H1 (cell line): ENCODE measurements at regions not wholly inside any gene's neighbourhood (a gene's known extent, or its start where the extent isn't known, plus 50 kb on each side); places are given as distances from the start of the nearest gene placed in this dataset.
"Not testable (repeated sequence)": the region's sequence is repeated elsewhere in the genome, so short reads cannot be mapped to it uniquely, and the experiment has no call there.

Experiments used
- CTCF ChIA-PET: fragments of 300-600 bp; sonication (Branson Sonifier 250); formaldehyde crosslinking; loops from one replicate; lab custom pipeline; 2021; ENCODE audit not compliant: partially characterized antibody; lab: Charles Lee
- POLR2A ChIA-PET: fragments of 300-600 bp; sonication (Branson Sonifier 250); formaldehyde crosslinking; loops from one replicate; lab custom pipeline; 2021; ENCODE audit warnings: inconsistent platforms; ENCODE audit not compliant: partially characterized antibody; lab: Charles Lee
- DNase-seq, 2 experiments: peaks; one replicate each; pipeline versions ENCODE4 v3.0.0 to v3.0.0-alpha.2; 2010 to 2022; ENCODE audit warnings: low spot score in 2 of 2, low read depth in 1 of 2, mixed read lengths in 1 of 2
- FAIRE-seq: peaks from 2 replicates; lab custom pipeline; 2011; peaks lifted over from hg19 to GRCh38; lab: Jason Lieb, UNC
- H2AFZ ChIP-seq: 2 replicates; pipeline ENCODE4 v1.8.1; 2012; ENCODE audit warnings: low read length, inconsistent platforms
- H2AK5ac ChIP-seq: 2 replicates; pipeline ENCODE4 v1.6.1; 2013; ENCODE audit warnings: low read depth, low read length
- H2BK120ac ChIP-seq: replicated peaks from 2 replicates; pipeline ENCODE3; 2013; ENCODE audit warnings: low read depth, low read length, inconsistent platforms
- H2BK12ac ChIP-seq: 2 replicates; pipeline ENCODE4 v1.6.1; 2013; ENCODE audit warnings: low read depth, low read length
- H2BK15ac ChIP-seq: 2 replicates; pipeline ENCODE4 v1.6.1; 2013; ENCODE audit warnings: low read length
- H2BK20ac ChIP-seq: 2 replicates; pipeline ENCODE4 v1.6.1; 2013; ENCODE audit warnings: low read length
- H2BK5ac ChIP-seq: 2 replicates; pipeline ENCODE4 v1.6.1; 2013; ENCODE audit warnings: low read depth, low read length
- H3K14ac ChIP-seq: 2 replicates; pipeline ENCODE4 v1.6.1; 2013; ENCODE audit warnings: inconsistent platforms; ENCODE audit not compliant: insufficient read length
- H3K18ac ChIP-seq: 2 replicates; pipeline ENCODE4 v1.6.1; 2013; ENCODE audit warnings: low read length; ENCODE audit errors: extremely low read depth
- H3K23ac ChIP-seq: 2 replicates; pipeline ENCODE4 v1.6.1; 2013; ENCODE audit warnings: inconsistent platforms; ENCODE audit not compliant: insufficient read length
- H3K23me2 ChIP-seq: 2 replicates; pipeline ENCODE4 v1.6.1; 2013; ENCODE audit warnings: low read depth, low read length
- H3K27ac ChIP-seq: 2 replicates; pipeline ENCODE4 v1.6.1; 2011; ENCODE audit warnings: low read depth, low read length, inconsistent platforms
- H3K27me3 ChIP-seq, 4 experiments: replicated peaks in 1 of 4; 1 replicate in 1 of 4; 2 replicates in 3 of 4; pipeline versions ENCODE4 v1.6.1 to v1.8.1; 2011 to 2013; ENCODE audit warnings: low read length in 3 of 4, mild to moderate bottlenecking in 3 of 4, inconsistent platforms in 2 of 4, mixed read lengths in 2 of 4, moderate library complexity in 1 of 4; ENCODE audit not compliant: control insufficient read depth in 3 of 4, insufficient read depth in 3 of 4; ENCODE audit errors: extremely low read depth in 1 of 4
- H3K36me3 ChIP-seq, 4 experiments: 2 replicates each; pipeline versions ENCODE4 v1.6.1 to v1.8.1; 2011 to 2013; ENCODE audit warnings: mild to moderate bottlenecking in 4 of 4, low read length in 3 of 4, moderate library complexity in 2 of 4, control low read depth in 1 of 4, inconsistent platforms in 1 of 4; ENCODE audit not compliant: insufficient read depth in 4 of 4, control insufficient read depth in 2 of 4
- H3K4ac ChIP-seq: replicated peaks from 2 replicates; pipeline ENCODE3; 2013; ENCODE audit warnings: low read length, low read depth, mixed read lengths, inconsistent platforms; ENCODE audit not compliant: insufficient read length
- H3K4me1 ChIP-seq, 4 experiments: replicated peaks in 1 of 4; 1 replicate in 1 of 4; 2 replicates in 3 of 4; pipeline versions ENCODE4 v1.6.1 to v1.8.1; 2011 to 2013; ENCODE audit warnings: low read length in 3 of 4, inconsistent platforms in 2 of 4, mixed read lengths in 1 of 4; ENCODE audit not compliant: insufficient read depth in 4 of 4, control insufficient read depth in 3 of 4
- H3K4me2 ChIP-seq, 2 experiments: 2 replicates each; pipeline versions ENCODE4 v1.6.1 to v1.8.1; 2011 to 2013; ENCODE audit warnings: low read depth in 2 of 2, low read length in 2 of 2, control low read depth in 1 of 2, inconsistent platforms in 1 of 2, mild to moderate bottlenecking in 1 of 2; ENCODE audit not compliant: insufficient read depth in 1 of 2
- H3K4me3 ChIP-seq, 4 experiments: fragments of 200-600, 300-600 bp in 1 of 4; sonication (generic), shearing (Covaris generic), sonication (Bioruptor Twin) in 1 of 4; 2 replicates each; pipeline versions ENCODE4 v1.5.1 to v1.8.1; 2011 to 2016; ENCODE audit warnings: low read length in 4 of 4, low read depth in 3 of 4, control low read depth in 2 of 4, inconsistent platforms in 2 of 4, mild to moderate bottlenecking in 2 of 4, mixed read lengths in 1 of 4, moderate library complexity in 1 of 4; ENCODE audit not compliant: insufficient read depth in 2 of 4; ENCODE audit errors: extremely low read depth in 1 of 4
- H3K56ac ChIP-seq: replicated peaks from 2 replicates; pipeline ENCODE3; 2013; ENCODE audit warnings: low read depth, mild to moderate bottlenecking, mixed read lengths, low read length, inconsistent platforms; ENCODE audit not compliant: insufficient read length
- H3K79me1 ChIP-seq: 2 replicates; pipeline ENCODE4 v1.6.1; 2013; ENCODE audit warnings: low read depth, low read length, control low read depth
- H3K79me2 ChIP-seq, 2 experiments: 2 replicates each; pipeline versions ENCODE4 v1.6.1 to v1.8.1; 2012 to 2013; ENCODE audit warnings: low read length in 2 of 2, mild to moderate bottlenecking in 2 of 2, inconsistent platforms in 1 of 2; ENCODE audit not compliant: insufficient read depth in 2 of 2, control insufficient read depth in 1 of 2
- H3K9ac ChIP-seq, 4 experiments: replicated peaks in 1 of 4; 1 replicate in 1 of 4; 2 replicates in 3 of 4; pipeline versions ENCODE4 v1.6.1 to v1.8.1; 2011 to 2013; ENCODE audit warnings: low read depth in 3 of 4, low read length in 3 of 4, control low read depth in 2 of 4, mild to moderate bottlenecking in 2 of 4, moderate library complexity in 2 of 4, inconsistent platforms in 1 of 4; ENCODE audit errors: extremely low read depth in 1 of 4
- H3K9me3 ChIP-seq, 2 experiments: 2 replicates each; pipeline versions ENCODE4 v1.6.1 to v1.8.1; 2012 to 2013; ENCODE audit warnings: mild to moderate bottlenecking in 2 of 2, moderate library complexity in 2 of 2, control low read depth in 1 of 2, inconsistent platforms in 1 of 2, low read depth in 1 of 2, low read length in 1 of 2, mixed read lengths in 1 of 2; ENCODE audit not compliant: insufficient read depth in 2 of 2
- H4K20me1 ChIP-seq, 2 experiments: replicated peaks in 1 of 2; 2 replicates each; pipeline versions ENCODE3 to v1.8.1; 2011 to 2013; ENCODE audit warnings: inconsistent platforms in 2 of 2, low read length in 2 of 2, mild to moderate bottlenecking in 1 of 2; ENCODE audit not compliant: insufficient read depth in 2 of 2, control insufficient read depth in 1 of 2
- H4K5ac ChIP-seq: 2 replicates; pipeline ENCODE4 v1.6.1; 2013; ENCODE audit warnings: low read length, low read depth, mixed read lengths, inconsistent platforms; ENCODE audit not compliant: insufficient read length
- H4K8ac ChIP-seq: 2 replicates; pipeline ENCODE4 v1.8.0; 2013; ENCODE audit warnings: mild to moderate bottlenecking, moderate library complexity, low read length, inconsistent platforms; ENCODE audit not compliant: insufficient read depth; ENCODE audit errors: extremely low read depth
- H4K91ac ChIP-seq: replicated peaks from 2 replicates; pipeline ENCODE3; 2013; ENCODE audit warnings: low read length, mixed read lengths, inconsistent platforms; ENCODE audit not compliant: insufficient read length
- WGBS, 2 experiments: shearing (Covaris generic) in 1 of 2; methylation state at CpG; one replicate each; pipeline versions ENCODE4 v1.1.6 to v1.1.7; 2013 to 2015; ENCODE audit warnings: low lambda C conversion rate in 2 of 2, mixed read lengths in 2 of 2, inconsistent platforms in 1 of 2, low coverage in 1 of 2, missing lambda C conversion rate in 1 of 2; ENCODE audit not compliant: insufficient replicate concordance in 2 of 2, insufficient coverage in 1 of 2, insufficient read length in 1 of 2; ENCODE audit errors: extremely low coverage in 1 of 2, missing lambda C conversion rate in 1 of 2; 5-methylcytosine and 5-hydroxymethylcytosine counted together

DNA sequence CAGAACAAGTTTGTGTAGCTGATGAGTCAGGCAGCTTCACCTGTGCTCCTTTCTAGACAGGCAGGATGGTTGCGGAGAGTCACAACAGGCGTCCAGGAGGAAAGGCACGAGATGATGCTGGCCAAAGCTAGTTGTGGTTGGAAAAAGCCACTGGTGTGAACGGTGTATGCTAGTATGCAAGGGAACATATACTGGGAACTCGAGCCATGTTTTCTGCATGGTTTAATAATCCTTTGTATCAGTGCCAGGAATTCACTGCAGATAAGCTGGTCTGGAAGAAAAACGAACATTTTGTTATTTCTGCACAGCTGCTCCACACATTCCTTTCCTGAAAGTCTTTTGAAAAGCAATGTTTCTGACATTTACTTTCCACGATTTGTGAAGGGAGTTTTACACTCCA, 3999.6 kb upstream of the TPTE start:
- H2AK5ac ChIP-seq, DNase-seq, H2BK120ac ChIP-seq, H3K23ac ChIP-seq, H3K56ac ChIP-seq, H3K18ac ChIP-seq, H3K14ac ChIP-seq, H3K79me2 ChIP-seq, H3K9ac ChIP-seq, H4K8ac ChIP-seq, CTCF ChIA-PET, H3K4me2 ChIP-seq, H4K5ac ChIP-seq, H3K4me3 ChIP-seq, H3K9me3 ChIP-seq, H3K27ac ChIP-seq, H4K91ac ChIP-seq, H3K4me1 ChIP-seq, H2BK15ac ChIP-seq, H2BK5ac ChIP-seq, H3K36me3 ChIP-seq, H3K79me1 ChIP-seq, FAIRE-seq, H3K4ac ChIP-seq, H2BK20ac ChIP-seq, H4K20me1 ChIP-seq, POLR2A ChIA-PET, H3K23me2 ChIP-seq, H2BK12ac ChIP-seq, H3K27me3 ChIP-seq, H2AFZ ChIP-seq: not testable (repeated sequence)
- WGBS, 2 experiments, result no CpG with 5 or more reads among the region's 7 CpGs

DNA sequence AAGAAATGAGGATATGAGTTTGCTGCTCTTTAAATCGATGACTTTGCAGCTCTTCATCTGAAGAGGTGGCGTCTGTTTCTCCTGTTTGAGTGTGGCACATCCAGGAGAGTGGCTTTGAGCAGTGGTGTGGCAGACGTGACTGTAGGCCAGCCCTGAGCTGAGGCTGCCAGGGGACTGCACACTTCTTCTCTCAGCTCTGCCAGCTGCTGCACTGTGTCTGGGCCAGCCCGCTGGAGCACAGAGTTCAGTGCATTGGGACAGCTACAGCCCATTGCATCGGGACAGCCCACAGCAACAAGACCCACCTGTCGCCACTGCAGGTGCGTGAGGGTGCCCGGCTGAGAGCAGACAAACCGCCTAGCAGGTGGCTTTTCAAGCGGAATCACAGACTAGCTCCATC, 3995.2 kb upstream of the TPTE start:
- H3K4me2 ChIP-seq, H2BK15ac ChIP-seq, H3K4me1 ChIP-seq, H4K20me1 ChIP-seq, H3K27ac ChIP-seq, H4K5ac ChIP-seq, H2BK5ac ChIP-seq, H3K36me3 ChIP-seq, H3K18ac ChIP-seq, H4K8ac ChIP-seq, POLR2A ChIA-PET, H3K79me2 ChIP-seq, H4K91ac ChIP-seq, H2BK12ac ChIP-seq, H2BK20ac ChIP-seq, H3K23ac ChIP-seq, CTCF ChIA-PET, H3K27me3 ChIP-seq, H3K79me1 ChIP-seq, H3K4me3 ChIP-seq, H2AK5ac ChIP-seq, H3K23me2 ChIP-seq, H3K9me3 ChIP-seq, H3K14ac ChIP-seq, DNase-seq, H3K9ac ChIP-seq, H3K4ac ChIP-seq, H3K56ac ChIP-seq, FAIRE-seq, H2BK120ac ChIP-seq, H2AFZ ChIP-seq: not testable (repeated sequence)
- WGBS, 2 experiments, result no CpG with 5 or more reads among the region's 10 CpGs
